ENCODE measurements at regions not wholly inside any gene's neighbourhood (a gene's known extent, or its start where the extent isn't known, plus 50 kb on each side); places are given as distances from the start of the nearest gene placed in this dataset.

GRCh38 chr21:15414057-15414456 is 315.7 kb upstream of the USP25 start:
- H3K27ac ChIP-seq (ENCODE audit: low read length), result no peak overlapping the region
- no peak overlapping the region for H3K4me3 ChIP-seq (ENCODE audit: low read depth in 2 of 2, low read length in 2 of 2)
- in situ Hi-C loops (cut with HindIII; ENCODE audit: low pct_unique_long_range_greater_than_20kb, low sequenced_read_pairs) (no loop called here), intact Hi-C loops (cut with micrococcal nuclease; ENCODE audit: unreplicated experiment) (no loop called here)
- no peak for DNase-seq (ENCODE audit: low read depth, low spot score)
- no peaks in the 10 kb centered on the region for H3K36me3 ChIP-seq (ENCODE audit: control insufficient read depth, insufficient read depth, low read length)
- H3K27me3 ChIP-seq (ENCODE audit: control insufficient read depth, insufficient read depth, low read length), result no peaks in the 10 kb centered on the region
- H3K4me1 ChIP-seq (ENCODE audit: control insufficient read depth, insufficient read depth, low read length), result no peaks in the 10 kb centered on the region
- ChIA-PET POLR2A (no interaction called here), CTCF (no interaction called here)
- H3K9me3 ChIP-seq (ENCODE audit: control insufficient read depth, insufficient read depth, low read depth, low read length), result no peaks in the 10 kb centered on the region
- BruUV-seq (replicated peaks), result no TSS peak
- ATAC-seq, result no peak
- TF ChIP-seq POLR2AphosphoS5 (IDR thresholded peaks at IDR 0.05; ENCODE audit: low read depth, low read length), result no peak
- TF ChIP-seq REST (IDR thresholded peaks at IDR 0.05; ENCODE audit: insufficient read depth in 1 of 2, low read depth in 2 of 2, low read length in 1 of 2), result no peak
- no peak for TF ChIP-seq SIN3A (IDR thresholded peaks at IDR 0.05; ENCODE audit: borderline replicate concordance, insufficient read depth, low read depth, low read length)
- TF ChIP-seq CTCF (IDR thresholded peaks at IDR 0.05), result no peak
- no peak for TF ChIP-seq TCF7L2 (IDR thresholded peaks at IDR 0.05; ENCODE audit: low read depth, low read length)

- in situ Hi-C loops (cut with HindIII; ENCODE audit: low pct_unique_long_range_greater_than_20kb, low sequenced_read_pairs), result no loop called here
- BruUV-seq (replicated peaks), result no TSS peak
- intact Hi-C loops (cut with micrococcal nuclease; ENCODE audit: unreplicated experiment), result no loop called here
- Histone ChIP-seq H3K27me3 (ENCODE audit: control insufficient read depth, insufficient read depth, low read length) (no peaks in the 10 kb centered on the region), H3K9me3 (ENCODE audit: control insufficient read depth, insufficient read depth, low read depth, low read length) (no peaks in the 10 kb centered on the region), H3K27ac (ENCODE audit: low read length) (no peak overlapping the region), H3K36me3 (ENCODE audit: control insufficient read depth, insufficient read depth, low read length) (no peaks in the 10 kb centered on the region), H3K4me3 (ENCODE audit: low read depth in 2 of 2, low read length in 2 of 2) (no peak overlapping the region), H3K4me1 (ENCODE audit: control insufficient read depth, insufficient read depth, low read length) (no peaks in the 10 kb centered on the region)
- ATAC-seq (no peak), DNase-seq (ENCODE audit: low read depth, low spot score) (no peak)
- CTCF ChIA-PET, result no interaction called here
- TF ChIP-seq SIN3A (IDR thresholded peaks at IDR 0.05; ENCODE audit: borderline replicate concordance, insufficient read depth, low read depth, low read length) (no peak), POLR2AphosphoS5 (IDR thresholded peaks at IDR 0.05; ENCODE audit: low read depth, low read length) (no peak), REST (IDR thresholded peaks at IDR 0.05; ENCODE audit: insufficient read depth in 1 of 2, low read depth in 2 of 2, low read length in 1 of 2) (no peak), TCF7L2 (IDR thresholded peaks at IDR 0.05; ENCODE audit: low read depth, low read length) (no peak)
- POLR2A ChIA-PET, result no interaction called here
These were observed 314.1 kb upstream of the USP25 start for GRCh38 chr21:15415541-15416261.

Measured in Panc1 (cell line).